HFFc6 (cell line): ENCODE measurements at regions not wholly inside any gene's neighbourhood (a gene's known extent, or its start where the extent isn't known, plus 50 kb on each side); places are given as distances from the start of the nearest gene placed in this dataset.

Source experiments
- DNase-seq: peaks from one replicate; pipeline ENCODE4 v3.0.0-alpha.2; 2018
- H3K27ac Mint-ChIP-seq: 2 replicates; pipeline ENCODE4 v1.8.0; 2020; ENCODE audit warnings: mild to moderate bottlenecking, mixed read lengths
- H3K27me3 Mint-ChIP-seq: 2 replicates; pipeline ENCODE4 v1.8.0; 2021; ENCODE audit warnings: mild to moderate bottlenecking, moderate library complexity, mixed read lengths; ENCODE audit not compliant: insufficient read depth
- H3K36me3 Mint-ChIP-seq: 2 replicates; pipeline ENCODE4 v1.8.0; 2021; ENCODE audit warnings: low read depth, mixed read lengths
- H3K4me1 Mint-ChIP-seq: 2 replicates; pipeline ENCODE4 v1.8.0; 2020; ENCODE audit warnings: low read depth, mixed read lengths
- H3K4me3 Mint-ChIP-seq: 2 replicates; pipeline ENCODE4 v1.8.0; 2020; ENCODE audit warnings: mild to moderate bottlenecking, moderate library complexity, mixed read lengths
- H3K9me3 Mint-ChIP-seq: 2 replicates; pipeline ENCODE4 v1.8.0; 2020; ENCODE audit warnings: mild to moderate bottlenecking, mixed read lengths
- TF ChIP-seq, protein P1 (sequence below): fragments of 200-600 bp; sonication (generic); IDR thresholded peaks from 2 replicates; pipeline ENCODE4 v1.5.0; 2021; ENCODE audit warnings: antibody characterized with exemption, mild to moderate bottlenecking

- H3K27ac Mint-ChIP-seq: no peak overlapping the region
These were observed 513.5 kb upstream of the GBE1 start for GRCh38 chr3:82274897-82275296.

GRCh38 chr3:82265747-82266146, 504.3 kb upstream of the GBE1 start:
- Mint-ChIP-seq H3K4me1 (no peaks in the 10 kb centered on the region), H3K27me3 (no peaks in the 10 kb centered on the region), H3K27ac (no peak overlapping the region), H3K4me3 (no peak overlapping the region), H3K36me3 (no peaks in the 10 kb centered on the region), H3K9me3 (peaks cover 30% of the 10 kb centered on the region)
- no peak for DNase-seq
- TF ChIP-seq, protein P1, sequence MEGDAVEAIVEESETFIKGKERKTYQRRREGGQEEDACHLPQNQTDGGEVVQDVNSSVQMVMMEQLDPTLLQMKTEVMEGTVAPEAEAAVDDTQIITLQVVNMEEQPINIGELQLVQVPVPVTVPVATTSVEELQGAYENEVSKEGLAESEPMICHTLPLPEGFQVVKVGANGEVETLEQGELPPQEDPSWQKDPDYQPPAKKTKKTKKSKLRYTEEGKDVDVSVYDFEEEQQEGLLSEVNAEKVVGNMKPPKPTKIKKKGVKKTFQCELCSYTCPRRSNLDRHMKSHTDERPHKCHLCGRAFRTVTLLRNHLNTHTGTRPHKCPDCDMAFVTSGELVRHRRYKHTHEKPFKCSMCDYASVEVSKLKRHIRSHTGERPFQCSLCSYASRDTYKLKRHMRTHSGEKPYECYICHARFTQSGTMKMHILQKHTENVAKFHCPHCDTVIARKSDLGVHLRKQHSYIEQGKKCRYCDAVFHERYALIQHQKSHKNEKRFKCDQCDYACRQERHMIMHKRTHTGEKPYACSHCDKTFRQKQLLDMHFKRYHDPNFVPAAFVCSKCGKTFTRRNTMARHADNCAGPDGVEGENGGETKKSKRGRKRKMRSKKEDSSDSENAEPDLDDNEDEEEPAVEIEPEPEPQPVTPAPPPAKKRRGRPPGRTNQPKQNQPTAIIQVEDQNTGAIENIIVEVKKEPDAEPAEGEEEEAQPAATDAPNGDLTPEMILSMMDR: no peak

More at GRCh38 chr3:82274897-82275296, 513.5 kb upstream of the GBE1 start:
- Mint-ChIP-seq H3K9me3 (peaks cover 53% of the 10 kb centered on the region), H3K27me3 (no peaks in the 10 kb centered on the region), H3K4me3 (no peak overlapping the region), H3K4me1 (no peaks in the 10 kb centered on the region), H3K36me3 (peaks cover 5% of the 10 kb centered on the region; the same call in 1 of the 2 replicates)
- DNase-seq: no peak
- TF ChIP-seq, protein P1: no peak

DNA sequence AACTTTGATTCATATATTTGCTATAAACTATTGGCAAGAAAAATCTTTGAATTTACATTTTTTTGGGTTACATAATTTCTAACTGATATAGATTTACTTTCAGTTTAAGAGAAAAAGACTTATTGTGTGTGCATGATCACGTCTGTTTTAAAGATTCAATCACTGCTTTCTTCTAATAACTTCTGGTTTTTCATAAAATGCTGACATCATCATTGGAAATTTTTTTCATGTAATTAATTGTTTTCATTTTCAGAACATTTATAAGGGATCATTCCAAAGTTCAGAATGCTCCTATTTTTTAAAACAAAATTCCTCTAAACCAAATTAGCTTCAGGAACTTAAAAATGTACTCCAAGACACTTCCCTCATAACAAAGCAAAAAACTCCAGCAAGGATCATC, 500.7 kb upstream of the GBE1 start:
- H3K9me3 Mint-ChIP-seq: peaks cover 15% of the 10 kb centered on the region; the same call in 1 of the 2 replicates
- H3K36me3 Mint-ChIP-seq: no peaks in the 10 kb centered on the region
- no peak overlapping the region for H3K27ac Mint-ChIP-seq
- H3K4me3 Mint-ChIP-seq: no peak overlapping the region
- H3K27me3 Mint-ChIP-seq: no peaks in the 10 kb centered on the region; the same call in 1 of the 2 replicates
- TF ChIP-seq, protein P1: no peak
- no peaks in the 10 kb centered on the region for H3K4me1 Mint-ChIP-seq
- DNase-seq: no peak

DNA sequence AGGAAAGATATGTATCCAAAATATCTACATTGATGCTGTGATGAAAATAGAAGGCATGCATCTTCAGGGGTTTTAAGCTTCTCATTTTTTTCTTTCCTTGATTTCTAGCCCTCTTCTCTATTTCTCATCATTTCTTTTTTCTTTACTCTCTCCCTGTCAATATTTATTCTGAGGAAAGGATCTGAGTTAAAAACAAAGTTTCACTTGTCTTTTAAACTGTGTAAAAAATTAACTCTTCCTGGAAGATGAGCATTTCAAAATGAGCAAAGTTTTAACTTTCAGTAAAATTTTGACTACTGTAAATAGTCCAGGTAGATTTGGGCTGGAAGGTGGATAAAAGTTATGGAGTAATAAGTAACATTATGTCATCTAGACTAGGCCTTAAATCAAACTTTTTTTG, 500.2 kb upstream of the GBE1 start:
- DNase-seq: no peak
- Mint-ChIP-seq H3K4me1 (no peaks in the 10 kb centered on the region), H3K27me3 (no peaks in the 10 kb centered on the region; the same call in 1 of the 2 replicates), H3K36me3 (no peaks in the 10 kb centered on the region), H3K4me3 (no peak overlapping the region), H3K27ac (no peak overlapping the region), H3K9me3 (peaks cover 15% of the 10 kb centered on the region; the same call in 1 of the 2 replicates)
- TF ChIP-seq, protein P1: no peak

- DNase-seq: no peak
These were observed 499.6 kb upstream of the GBE1 start for GRCh38 chr3:82261013-82261412.

More at GRCh38 chr3:82261013-82261412, 499.6 kb upstream of the GBE1 start:
- no peak overlapping the region for H3K27ac Mint-ChIP-seq
- H3K27me3 Mint-ChIP-seq: no peaks in the 10 kb centered on the region; the same call in 1 of the 2 replicates
- H3K36me3 Mint-ChIP-seq: no peaks in the 10 kb centered on the region
- no peak overlapping the region for H3K4me3 Mint-ChIP-seq
- H3K9me3 Mint-ChIP-seq: peaks cover 15% of the 10 kb centered on the region; the same call in 1 of the 2 replicates
- no peaks in the 10 kb centered on the region for H3K4me1 Mint-ChIP-seq
- TF ChIP-seq, protein P1: no peak
